ENCODE measurements at regions not wholly inside any gene's neighbourhood (a gene's known extent, or its start where the extent isn't known, plus 50 kb on each side); places are given as distances from the start of the nearest gene placed in this dataset.
"Not testable (repeated sequence)": the region's sequence is repeated elsewhere in the genome, so short reads cannot be mapped to it uniquely, and the experiment has no call there.

GRCh38 chr4:8965896-8966295 lies 94.3 kb upstream of the HMX1 start:
- H3K9me3 ChIP-seq (ENCODE audit: control insufficient read depth in 1 of 2, low read length in 2 of 2); H3K4me1 Mint-ChIP-seq; H3K4me1 ChIP-seq (ENCODE audit: insufficient read depth, low read length); H3K27ac ChIP-seq (ENCODE audit: low read depth, low read length); H3K4me3 Mint-ChIP-seq; H3K36me3 Mint-ChIP-seq; intact Hi-C loops (cut with micrococcal nuclease); H3K9me3 Mint-ChIP-seq; H3K4me3 ChIP-seq (ENCODE audit: low read length in 2 of 2); DNase-seq; H3K27me3 ChIP-seq (ENCODE audit: insufficient read depth, low read length); H3K36me3 ChIP-seq (ENCODE audit: insufficient read depth, low read length); POLR2A ChIA-PET (ENCODE audit: partially characterized antibody); H3K27ac Mint-ChIP-seq; CTCF ChIA-PET (ENCODE audit: partially characterized antibody): not testable (repeated sequence)
- peaks cover 2 to 10% of the 10 kb centered on the region in 2 donors for H3K27me3 Mint-ChIP-seq

DNA sequence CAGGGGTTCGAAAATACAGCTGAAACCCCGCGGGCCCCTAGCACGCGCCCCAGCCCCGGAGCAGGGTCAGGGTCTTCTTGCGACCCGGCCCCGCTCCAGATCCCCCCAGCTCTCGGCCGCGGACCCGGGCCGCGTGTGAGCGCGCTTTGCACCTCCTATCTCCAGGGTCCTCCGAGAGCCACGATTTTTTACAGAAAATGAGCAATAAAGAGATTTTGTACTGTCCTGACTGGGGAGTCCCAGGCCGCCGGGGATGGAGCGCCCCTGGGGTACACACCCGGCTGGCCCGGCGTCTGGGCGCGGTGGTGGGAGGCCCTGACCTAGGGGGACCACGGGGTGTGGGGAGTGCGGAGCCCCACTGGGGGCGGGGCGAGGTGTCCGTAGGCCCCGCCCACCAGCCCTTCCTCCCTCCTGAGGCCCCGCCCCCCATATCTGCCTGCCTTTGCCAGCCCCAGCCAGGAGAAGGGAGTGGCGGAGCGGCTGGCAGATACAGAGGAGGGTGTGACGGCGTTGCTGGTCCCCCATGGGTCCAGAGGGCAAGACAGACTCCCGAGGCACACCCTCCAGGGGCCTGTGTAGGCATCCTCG lies 92.7 kb upstream of the HMX1 start:
- H3K36me3 Mint-ChIP-seq; H3K27me3 ChIP-seq (ENCODE audit: insufficient read depth, low read length); CTCF ChIA-PET (ENCODE audit: partially characterized antibody); H3K4me1 Mint-ChIP-seq; H3K36me3 ChIP-seq (ENCODE audit: insufficient read depth, low read length); H3K27ac ChIP-seq (ENCODE audit: low read depth, low read length); H3K4me1 ChIP-seq (ENCODE audit: insufficient read depth, low read length); H3K9me3 Mint-ChIP-seq; intact Hi-C loops (cut with micrococcal nuclease); H3K4me3 Mint-ChIP-seq; H3K4me3 ChIP-seq (ENCODE audit: low read length in 2 of 2); DNase-seq; H3K9me3 ChIP-seq (ENCODE audit: control insufficient read depth in 1 of 2, low read length in 2 of 2); POLR2A ChIA-PET (ENCODE audit: partially characterized antibody): not testable (repeated sequence)
- Mint-ChIP-seq H3K27me3 (peaks cover 6 to 10% of the 10 kb centered on the region in 2 donors), H3K27ac (peak overlapping the region in 1 of 7 donors; percentile 35)

- H3K9me3 ChIP-seq (ENCODE audit: control insufficient read depth in 1 of 2, low read length in 2 of 2); H3K9me3 Mint-ChIP-seq; H3K36me3 ChIP-seq (ENCODE audit: insufficient read depth, low read length); intact Hi-C loops (cut with micrococcal nuclease); H3K27ac Mint-ChIP-seq; POLR2A ChIA-PET (ENCODE audit: partially characterized antibody); H3K27me3 ChIP-seq (ENCODE audit: insufficient read depth, low read length); H3K36me3 Mint-ChIP-seq; H3K4me1 ChIP-seq (ENCODE audit: insufficient read depth, low read length); H3K4me1 Mint-ChIP-seq; H3K4me3 ChIP-seq (ENCODE audit: low read length in 2 of 2); H3K27ac ChIP-seq (ENCODE audit: low read depth, low read length); DNase-seq; CTCF ChIA-PET (ENCODE audit: partially characterized antibody): not testable (repeated sequence)
- peak overlapping the region in 1 of 8 donors; percentile 53 for H3K4me3 Mint-ChIP-seq
- H3K27me3 Mint-ChIP-seq: peaks cover 8 to 10% of the 10 kb centered on the region in 2 donors
These were observed 91.9 kb upstream of the HMX1 start for GRCh38 chr4:8963533-8963932.

GRCh38 chr4:8961343-8961742 lies 89.7 kb upstream of the HMX1 start:
- H3K36me3 Mint-ChIP-seq; H3K27ac Mint-ChIP-seq; H3K9me3 ChIP-seq (ENCODE audit: control insufficient read depth in 1 of 2, low read length in 2 of 2); H3K27ac ChIP-seq (ENCODE audit: low read depth, low read length); H3K4me1 Mint-ChIP-seq; H3K36me3 ChIP-seq (ENCODE audit: insufficient read depth, low read length); H3K4me3 Mint-ChIP-seq; H3K4me3 ChIP-seq (ENCODE audit: low read length in 2 of 2); POLR2A ChIA-PET (ENCODE audit: partially characterized antibody); intact Hi-C loops (cut with micrococcal nuclease); H3K4me1 ChIP-seq (ENCODE audit: insufficient read depth, low read length); H3K27me3 ChIP-seq (ENCODE audit: insufficient read depth, low read length); H3K9me3 Mint-ChIP-seq: not testable (repeated sequence)
- CTCF ChIA-PET (ENCODE audit: partially characterized antibody): interaction anchor here (1.4 kb wide), 1 partner anchor 12 kb away, joined by 3 read pairs; no protein-coding TSS in a partner anchor
- H3K27me3 Mint-ChIP-seq: peaks cover 12% of the 10 kb centered on the region in 2 donors
- peak in 3 of 5 donors; percentile 3 to 33 (median 9) for DNase-seq

GRCh38 chr4:8959471-8959870 lies 87.8 kb upstream of the HMX1 start:
- H3K4me1 ChIP-seq (ENCODE audit: insufficient read depth, low read length); H3K4me3 Mint-ChIP-seq; POLR2A ChIA-PET (ENCODE audit: partially characterized antibody); H3K9me3 Mint-ChIP-seq; H3K36me3 ChIP-seq (ENCODE audit: insufficient read depth, low read length); H3K4me3 ChIP-seq (ENCODE audit: low read length in 2 of 2); H3K27me3 ChIP-seq (ENCODE audit: insufficient read depth, low read length); H3K27ac ChIP-seq (ENCODE audit: low read depth, low read length); H3K9me3 ChIP-seq (ENCODE audit: control insufficient read depth in 1 of 2, low read length in 2 of 2); intact Hi-C loops (cut with micrococcal nuclease); CTCF ChIA-PET (ENCODE audit: partially characterized antibody); H3K36me3 Mint-ChIP-seq; H3K27ac Mint-ChIP-seq; H3K4me1 Mint-ChIP-seq: not testable (repeated sequence)
- H3K27me3 Mint-ChIP-seq: peaks cover 10 to 14% of the 10 kb centered on the region in 2 donors
- DNase-seq: peak in 1 of 5 donors; percentile 19

- H3K27ac ChIP-seq (ENCODE audit: low read depth, low read length); H3K27me3 ChIP-seq (ENCODE audit: insufficient read depth, low read length); H3K4me1 ChIP-seq (ENCODE audit: insufficient read depth, low read length); H3K27ac Mint-ChIP-seq; H3K27me3 Mint-ChIP-seq; H3K36me3 ChIP-seq (ENCODE audit: insufficient read depth, low read length); CTCF ChIA-PET (ENCODE audit: partially characterized antibody); H3K4me3 ChIP-seq (ENCODE audit: low read length in 2 of 2); H3K9me3 ChIP-seq (ENCODE audit: control insufficient read depth in 1 of 2, low read length in 2 of 2); H3K9me3 Mint-ChIP-seq; intact Hi-C loops (cut with micrococcal nuclease); H3K36me3 Mint-ChIP-seq; POLR2A ChIA-PET (ENCODE audit: partially characterized antibody); DNase-seq; H3K4me3 Mint-ChIP-seq; H3K4me1 Mint-ChIP-seq: not testable (repeated sequence)
These were observed 82.4 kb upstream of the HMX1 start for GRCh38 chr4:8954001-8954400.

GRCh38 chr4:8952791-8953190 lies 81.2 kb upstream of the HMX1 start:
- H3K27ac Mint-ChIP-seq; H3K9me3 ChIP-seq (ENCODE audit: control insufficient read depth in 1 of 2, low read length in 2 of 2); POLR2A ChIA-PET (ENCODE audit: partially characterized antibody); intact Hi-C loops (cut with micrococcal nuclease); DNase-seq; H3K4me3 ChIP-seq (ENCODE audit: low read length in 2 of 2); H3K36me3 Mint-ChIP-seq; H3K4me1 Mint-ChIP-seq; H3K27me3 ChIP-seq (ENCODE audit: insufficient read depth, low read length); H3K27ac ChIP-seq (ENCODE audit: low read depth, low read length); H3K4me3 Mint-ChIP-seq; H3K9me3 Mint-ChIP-seq; H3K4me1 ChIP-seq (ENCODE audit: insufficient read depth, low read length); H3K27me3 Mint-ChIP-seq; CTCF ChIA-PET (ENCODE audit: partially characterized antibody); H3K36me3 ChIP-seq (ENCODE audit: insufficient read depth, low read length): not testable (repeated sequence)

GRCh38 chr4:8952109-8952508 lies 80.5 kb upstream of the HMX1 start:
- POLR2A ChIA-PET (ENCODE audit: partially characterized antibody); H3K9me3 ChIP-seq (ENCODE audit: control insufficient read depth in 1 of 2, low read length in 2 of 2); DNase-seq; H3K36me3 Mint-ChIP-seq; H3K4me1 Mint-ChIP-seq; intact Hi-C loops (cut with micrococcal nuclease); H3K36me3 ChIP-seq (ENCODE audit: insufficient read depth, low read length); H3K27me3 Mint-ChIP-seq; H3K4me3 Mint-ChIP-seq; H3K27ac Mint-ChIP-seq; H3K9me3 Mint-ChIP-seq; H3K4me1 ChIP-seq (ENCODE audit: insufficient read depth, low read length); H3K27me3 ChIP-seq (ENCODE audit: insufficient read depth, low read length); H3K27ac ChIP-seq (ENCODE audit: low read depth, low read length); CTCF ChIA-PET (ENCODE audit: partially characterized antibody); H3K4me3 ChIP-seq (ENCODE audit: low read length in 2 of 2): not testable (repeated sequence)

Measured in CD4-positive, alpha-beta memory T cell (primary cell).